Body of pancreas (tissue), 4 donors: ENCODE measurements at regions not wholly inside any gene's neighbourhood (a gene's known extent, or its start where the extent isn't known, plus 50 kb on each side); places are given as distances from the start of the nearest gene placed in this dataset.

Source experiments
- CTCF ChIP-seq, 7 experiments: fragments of 450-650 bp in 4 of 7; fragments of 200-600 bp in 3 of 7; sonication (generic) in 3 of 7; IDR thresholded peaks; one replicate each; pipeline ENCODE4 v1.5.1; 2016 to 2019; ENCODE audit warnings: antibody characterized with exemption in 7 of 7
- POLR2A ChIP-seq, 3 donors: fragments of 450-650 bp; IDR thresholded peaks; one replicate each; pipeline ENCODE4 v1.6.1; 2016; ENCODE audit warnings: antibody characterized with exemption in 3 of 3, mild to moderate bottlenecking in 2 of 3

GRCh38 chr13:99442273-99442895 is 58.9 kb upstream of the TM9SF2 start:
- TF ChIP-seq CTCF (IDR thresholded peaks at IDR 0.05) (peak; percentile 75 to 100 (median 85)), POLR2A (IDR thresholded peaks at IDR 0.05) (no peak)
